ENCODE measurements at regions not wholly inside any gene's neighbourhood (a gene's known extent, or its start where the extent isn't known, plus 50 kb on each side); places are given as distances from the start of the nearest gene placed in this dataset.
"Not testable (repeated sequence)": the region's sequence is repeated elsewhere in the genome, so short reads cannot be mapped to it uniquely, and the experiment has no call there.

GRCh38 chr11:126149759-126150625 lies 61.5 kb downstream of the RPUSD4 start:
- DNase-seq = no peak

- no peak for DNase-seq
These were observed 63.1 kb downstream of the RPUSD4 start for GRCh38 chr11:126148317-126148716.

DNA sequence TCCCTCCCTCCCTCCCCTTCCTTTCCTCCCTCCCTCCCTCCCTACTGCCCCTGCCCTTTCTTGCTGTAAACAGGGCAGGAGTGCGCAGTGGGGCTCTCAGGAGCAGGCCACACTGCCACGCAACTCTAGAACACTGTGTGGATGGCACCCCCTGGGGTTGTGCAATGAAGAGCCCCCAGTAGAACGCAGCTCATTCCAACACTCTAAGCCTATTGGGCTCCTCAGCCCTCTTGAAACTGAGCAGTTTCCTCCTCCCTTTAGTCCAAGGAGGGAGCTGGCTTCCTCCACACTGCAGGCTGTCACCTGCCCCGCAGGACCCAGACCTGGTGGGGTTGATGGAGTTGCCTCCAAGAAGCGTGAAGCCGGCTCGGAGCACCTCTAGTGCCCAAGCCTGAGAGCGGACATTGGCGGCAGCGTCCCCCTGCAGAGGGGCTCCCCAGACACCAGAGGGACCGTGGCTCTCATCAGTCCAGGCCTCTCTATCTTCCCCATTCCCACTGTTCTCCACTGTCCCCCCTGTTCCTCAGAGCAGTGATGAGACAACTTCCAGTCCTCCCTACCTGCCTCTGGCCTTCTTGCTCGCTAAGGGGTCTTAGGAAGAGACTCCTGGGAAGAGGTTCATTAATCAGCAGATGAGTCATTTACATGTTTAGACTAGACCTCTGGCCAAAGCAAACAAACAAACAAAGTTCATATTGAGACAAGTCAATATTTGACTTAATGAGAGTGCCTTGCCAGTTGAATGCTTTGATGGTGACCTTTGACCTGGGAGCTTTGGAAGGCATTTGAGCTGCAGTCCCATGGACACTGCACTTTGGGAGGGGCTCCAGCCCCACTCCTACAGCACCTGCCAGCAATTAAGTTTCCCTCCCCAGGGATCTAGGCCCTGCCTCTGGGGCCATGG lies 64.0 kb downstream of the RPUSD4 start:
- peak; percentile 78 to 89 for DNase-seq

DNA sequence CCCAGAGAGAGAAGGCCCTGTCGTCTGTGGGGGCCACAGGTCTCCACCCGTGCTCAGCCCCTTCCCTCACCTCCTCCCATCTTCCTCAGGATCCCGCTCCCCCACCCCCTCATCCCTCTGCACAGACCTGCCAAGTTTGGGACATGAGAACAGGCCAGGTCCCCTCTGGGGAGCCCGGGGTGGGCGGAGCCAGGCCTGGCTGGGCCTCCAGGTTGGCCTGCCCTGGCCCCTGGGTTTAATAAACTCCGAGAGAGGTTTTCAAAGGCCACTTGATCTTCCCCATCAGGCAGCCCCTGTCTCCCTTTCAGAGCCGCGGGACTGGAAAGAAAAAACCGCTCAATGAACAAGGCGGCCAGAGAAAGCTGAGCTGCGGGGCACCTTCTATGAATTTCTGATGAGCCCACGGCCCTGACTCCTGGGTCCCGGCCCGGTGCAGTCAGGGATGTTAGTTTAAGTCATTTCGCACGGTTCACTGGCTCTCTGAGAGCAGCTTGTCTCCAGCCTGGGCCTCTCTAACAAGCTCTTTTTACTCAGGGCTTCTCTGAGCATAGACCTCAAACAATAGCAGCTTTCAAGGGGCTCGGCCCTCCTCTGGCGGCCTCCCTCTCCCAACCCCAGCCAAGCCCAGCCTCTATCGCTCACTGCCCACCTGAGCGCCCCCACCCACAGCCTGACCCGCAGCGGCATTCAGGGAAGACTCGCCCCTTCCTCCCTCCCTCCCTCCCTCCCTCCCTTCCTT lies 64.8 kb downstream of the RPUSD4 start:
- DNase-seq = peak; percentile 97 to 99

DNA sequence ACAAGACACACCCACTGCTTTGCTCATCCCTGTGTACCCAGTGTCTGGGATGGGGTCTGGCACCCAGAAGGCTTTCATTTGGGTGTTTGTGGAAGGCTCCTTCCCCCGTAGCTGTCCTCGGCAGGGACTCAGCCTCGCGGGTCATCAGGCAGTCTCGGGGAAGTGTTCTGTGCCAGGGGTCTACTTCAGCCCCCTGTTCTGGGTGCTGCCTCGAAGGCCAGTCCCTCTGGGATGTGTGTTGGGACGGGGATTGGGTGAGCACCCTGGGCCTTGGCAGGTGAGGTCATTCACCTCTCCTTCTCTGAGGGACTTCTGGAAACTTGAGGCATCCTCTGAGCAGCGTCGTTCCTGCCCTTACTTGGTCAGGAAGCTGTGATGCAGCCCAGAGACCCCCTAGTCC lies 65.5 kb downstream of the RPUSD4 start:
- no peak for DNase-seq

DNA sequence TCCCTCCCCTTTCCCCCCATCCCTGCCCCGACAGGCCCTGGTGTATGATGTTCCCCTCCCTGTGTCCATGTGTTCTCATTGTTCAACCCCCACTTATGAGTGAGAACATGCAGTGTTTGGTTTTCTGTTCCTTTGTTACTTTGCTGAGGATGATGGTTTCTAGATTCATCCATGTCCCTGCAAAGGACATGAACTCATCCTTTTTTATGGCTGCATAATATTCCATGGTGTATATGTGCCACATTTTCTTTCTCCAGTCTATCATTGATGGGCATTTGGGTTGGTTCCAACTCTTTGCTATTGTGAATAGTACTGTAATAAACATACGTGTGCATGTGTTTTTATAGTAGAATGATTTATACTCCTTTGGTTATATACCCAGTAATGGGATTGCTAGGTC lies 68.0 kb downstream of the RPUSD4 start:
- not testable (repeated sequence) for DNase-seq

GRCh38 chr11:126140926-126141280 lies 70.5 kb downstream of the RPUSD4 start:
- peak; percentile 23 to 78 for DNase-seq

DNA sequence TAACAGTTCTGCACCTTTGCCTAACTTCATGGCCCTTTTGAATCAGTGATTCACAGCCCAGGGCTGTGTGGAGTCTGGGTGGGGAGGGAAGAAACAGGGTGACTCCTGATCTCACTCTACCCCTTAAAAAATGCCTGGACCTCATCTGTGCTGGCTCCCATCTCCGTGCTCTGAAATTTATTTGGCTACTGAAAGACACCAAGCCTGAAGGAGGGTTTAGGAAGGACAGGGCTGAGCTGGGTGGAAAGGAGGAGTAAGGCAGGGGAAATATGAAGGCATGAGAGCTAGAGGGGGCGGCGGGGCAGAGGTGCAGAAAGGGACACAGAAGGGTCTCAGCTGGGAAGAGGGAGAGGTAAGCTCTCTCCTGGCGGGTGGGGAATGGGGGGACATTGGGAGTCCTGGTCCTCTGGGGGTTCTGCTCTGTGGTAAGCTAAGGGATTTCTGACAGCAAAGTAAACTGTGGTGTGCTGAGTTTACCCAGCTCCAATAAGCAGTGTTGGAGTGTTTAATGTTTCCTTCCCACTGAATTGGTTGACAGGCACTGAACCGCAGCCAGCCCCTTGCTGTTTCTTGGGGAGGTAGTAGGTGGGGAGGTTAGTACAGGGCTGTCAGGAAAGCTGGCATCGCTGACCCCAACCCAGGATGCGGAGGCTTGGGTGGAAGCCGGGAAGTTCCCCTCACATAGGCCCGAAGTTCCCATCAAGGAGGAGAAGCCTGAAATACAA lies 71.1 kb downstream of the RPUSD4 start:
- peak in 1 of 2 experiments; percentile 53 for DNase-seq

- peak; percentile 66 to 93 for DNase-seq
These were observed 72.0 kb downstream of the RPUSD4 start for GRCh38 chr11:126139111-126140091.

- no peak for DNase-seq
These were observed 72.8 kb downstream of the RPUSD4 start for GRCh38 chr11:126138636-126139035.

DNA sequence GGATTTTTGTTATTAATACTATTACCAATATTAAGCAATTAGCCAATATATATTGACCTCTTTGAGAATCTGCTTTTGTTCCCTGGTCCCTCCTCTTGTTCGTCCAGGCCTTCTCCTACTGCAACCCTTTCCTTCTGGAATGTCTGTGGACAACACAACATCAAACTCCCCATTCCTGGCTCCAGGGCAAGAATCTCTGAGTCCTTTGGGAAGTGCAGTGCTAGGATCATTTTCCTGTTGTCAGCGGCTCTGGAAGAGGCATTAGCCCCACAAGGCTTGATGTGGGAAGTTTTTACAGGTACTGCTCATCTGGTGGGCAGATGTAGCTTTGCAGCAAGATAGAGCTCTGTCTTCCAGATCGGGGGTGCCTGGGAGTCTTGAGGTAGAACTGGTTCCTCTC lies 74.3 kb downstream of the RPUSD4 start:
- DNase-seq = no peak

- no peak for DNase-seq
These were observed 73.8 kb upstream of the CDON start for GRCh38 chr11:126136507-126136906.

DNA sequence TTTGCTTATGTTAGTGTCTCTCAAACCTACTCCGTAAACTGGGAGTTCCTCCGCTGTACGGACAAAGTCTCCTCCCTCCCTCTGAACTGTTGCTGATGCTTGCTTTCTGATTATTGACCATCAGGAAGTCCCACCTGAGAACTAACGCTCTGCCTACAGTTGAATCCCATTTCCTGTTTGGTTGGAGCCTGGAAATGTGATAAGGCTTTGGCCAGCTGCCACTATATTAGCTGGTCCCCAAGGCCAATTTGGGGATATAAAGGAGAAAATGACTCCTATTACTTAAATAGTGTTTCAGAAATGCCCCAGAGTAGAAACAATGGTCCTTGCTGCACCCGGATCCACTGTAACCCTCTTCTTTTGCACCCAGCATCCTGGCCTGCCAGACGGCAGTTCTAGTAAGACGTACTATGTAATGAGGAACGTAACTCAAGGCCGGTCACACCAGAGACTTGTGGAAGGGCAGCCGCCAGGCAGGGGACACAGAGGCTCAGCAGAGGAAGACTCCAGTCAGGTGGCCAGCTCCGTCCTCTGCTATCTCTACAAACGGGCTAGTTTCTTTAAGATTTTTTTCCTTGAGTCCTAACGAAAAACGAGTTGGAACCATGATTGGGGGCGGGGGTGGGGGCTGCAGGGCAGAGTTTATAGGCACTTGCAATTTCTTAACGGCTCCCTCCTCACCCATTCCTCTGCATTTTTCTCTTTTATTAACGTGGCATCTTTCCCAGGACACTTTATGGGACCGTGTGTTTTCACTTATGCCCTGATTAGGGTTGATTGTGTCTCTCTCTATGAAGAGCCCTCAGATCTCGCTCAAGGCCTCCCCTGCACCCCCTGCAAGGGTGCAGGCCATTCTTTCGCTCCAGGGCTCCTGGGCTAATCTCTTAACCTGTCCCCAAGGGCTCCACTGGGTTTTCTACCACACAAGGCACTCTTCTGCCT lies 72.8 kb upstream of the CDON start:
- no peak for DNase-seq

GRCh38 chr11:126134461-126135155 lies 71.9 kb upstream of the CDON start:
- DNase-seq = no peak

GRCh38 chr11:126133901-126134300 lies 71.2 kb upstream of the CDON start:
- DNase-seq = no peak

DNA sequence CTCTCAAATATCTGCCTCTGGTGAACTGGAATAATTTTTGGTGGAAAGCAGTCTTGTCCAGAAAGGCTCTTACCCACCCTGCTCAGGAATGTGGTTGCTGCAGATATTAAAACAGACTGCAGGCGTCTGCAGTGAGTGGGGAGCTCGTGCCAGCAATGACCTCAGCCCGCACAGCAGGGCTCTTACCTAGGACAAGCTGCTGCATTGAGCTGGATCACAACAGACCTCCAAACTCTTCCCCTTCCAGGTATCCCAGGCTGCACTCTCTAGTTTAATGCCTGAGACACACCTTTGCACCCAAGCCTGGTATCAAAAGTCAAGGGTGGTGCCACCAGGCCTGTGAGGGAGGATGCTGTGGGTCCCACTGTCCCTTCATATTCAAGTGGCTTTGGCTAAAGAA lies 69.7 kb upstream of the CDON start:
- DNase-seq = no peak

DNA sequence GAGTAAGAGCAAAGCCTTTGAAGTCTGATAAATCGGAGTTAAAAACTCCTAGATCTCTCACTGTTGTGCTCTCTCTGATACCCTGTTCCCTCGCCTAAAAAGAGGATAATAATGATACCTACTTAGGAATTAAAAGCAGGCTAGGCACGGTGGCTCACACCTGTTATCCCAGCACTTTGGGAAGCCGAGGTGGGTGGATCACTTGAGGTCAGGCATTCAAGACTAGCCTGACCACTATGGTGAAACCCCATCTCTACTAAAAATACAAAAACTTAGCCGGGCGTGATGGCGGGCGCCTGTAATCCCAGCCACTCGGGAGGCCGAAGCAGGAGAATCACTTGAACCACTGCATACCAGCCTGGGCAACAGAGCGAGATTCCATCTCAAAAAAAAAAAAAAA lies 68.1 kb upstream of the CDON start:
- DNase-seq = not testable (repeated sequence)

DNA sequence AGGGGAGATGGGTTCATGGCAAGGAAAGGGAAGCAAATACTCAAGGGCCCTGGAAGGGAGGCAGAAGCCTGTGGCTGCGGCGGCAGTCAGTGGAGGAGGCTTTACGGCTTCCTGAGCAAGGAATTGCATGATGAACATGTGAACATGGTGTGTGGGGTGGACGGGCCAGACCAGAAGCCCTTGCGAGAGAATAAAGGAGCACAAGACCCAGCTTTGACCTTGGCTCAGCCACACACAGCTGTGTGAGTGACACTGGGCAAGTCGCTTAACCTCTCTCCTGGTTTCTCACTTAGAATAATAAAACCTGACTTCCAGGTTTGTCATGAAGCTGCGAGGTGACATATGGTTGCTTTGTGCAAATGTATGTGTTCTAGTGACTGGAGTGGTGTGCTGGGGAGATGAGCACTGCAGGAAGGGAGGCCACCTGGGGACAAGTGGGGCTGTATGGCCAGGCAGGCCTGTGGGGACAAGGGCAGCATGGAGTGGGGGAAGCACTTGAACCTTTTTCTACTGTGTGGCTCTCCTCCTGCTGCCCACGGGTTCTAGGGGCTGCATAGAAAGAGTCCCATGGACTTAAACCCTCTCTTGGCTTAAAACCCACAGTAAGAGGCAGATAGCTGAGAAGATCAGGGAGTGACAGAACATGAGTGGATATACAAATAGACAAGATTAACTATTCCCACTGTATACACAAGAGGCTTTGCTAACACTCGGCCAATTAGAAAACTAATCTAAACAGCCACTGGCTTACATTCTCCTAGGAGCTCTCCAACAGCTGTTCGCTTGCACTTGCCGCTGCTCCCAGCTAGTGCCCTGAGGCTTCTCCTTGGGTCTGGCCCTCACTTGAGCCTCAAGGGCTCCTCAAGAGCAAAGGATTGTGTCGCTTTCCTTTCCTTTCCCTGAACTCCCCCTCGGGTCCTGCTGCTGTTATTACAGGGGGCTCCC lies 67.3 kb upstream of the CDON start:
- DNase-seq = no peak
